OCI-LY3 (cell line): ENCODE measurements at regions not wholly inside any gene's neighbourhood (a gene's known extent, or its start where the extent isn't known, plus 50 kb on each side); places are given as distances from the start of the nearest gene placed in this dataset.

ENCODE experiments used
- H2AFZ ChIP-seq: fragments of 200-600, 300-600 bp; shearing (Covaris generic); 2 replicates; pipeline ENCODE4 v1.6.0; 2014; ENCODE audit warnings: antibody characterized with exemption, low read depth, low read length
- H3K27ac ChIP-seq: fragments of 200-600, 300-600 bp; sonication (generic); 2 replicates; pipeline ENCODE4 v1.5.1; 2014; ENCODE audit warnings: mild to moderate bottlenecking, low read length, moderate library complexity, mixed read lengths
- H3K27me3 ChIP-seq: fragments of 200-600, 300-600 bp; sonication (generic); 2 replicates; pipeline ENCODE4 v1.6.1; 2014; ENCODE audit warnings: low read depth, low read length, mixed read lengths
- H3K36me3 ChIP-seq: fragments of 200-600, 300-600 bp; sonication (generic); replicated peaks from 2 replicates; pipeline ENCODE3; 2014; ENCODE audit warnings: low read depth, low read length, mixed read lengths
- H3K4me1 ChIP-seq: fragments of 300-600, 200-600 bp; sonication (generic); 2 replicates; pipeline ENCODE4 v1.6.1; 2014; ENCODE audit warnings: low read length, mixed read lengths
- H3K4me2 ChIP-seq: fragments of 200-600, 300-600 bp; sonication (generic); 2 replicates; pipeline ENCODE4 v1.6.1; 2014; ENCODE audit warnings: low read length, mixed read lengths
- H3K4me3 ChIP-seq: fragments of 300-600, 200-600 bp; sonication (generic); 2 replicates; pipeline ENCODE4 v1.5.1; 2014; ENCODE audit warnings: antibody characterized with exemption, mild to moderate bottlenecking, low read length, moderate library complexity
- H3K79me2 ChIP-seq: fragments of 300-600, 200-600 bp; shearing (Covaris generic); 2 replicates; pipeline ENCODE4 v1.6.1; 2014; ENCODE audit warnings: mild to moderate bottlenecking, low read length, mixed read lengths
- H3K9ac ChIP-seq: fragments of 300-600, 200-600 bp; shearing (Covaris generic); 2 replicates; pipeline ENCODE4 v1.6.0; 2014; ENCODE audit warnings: mild to moderate bottlenecking, low read length, moderate library complexity
- H3K9me3 ChIP-seq: fragments of 200-600, 300-600 bp; shearing (Covaris generic); 2 replicates; pipeline ENCODE4 v1.6.1; 2014; ENCODE audit warnings: low read length, mixed read lengths; ENCODE audit not compliant: insufficient read depth
- H4K20me1 ChIP-seq: fragments of 200-600, 300-600 bp; sonication (generic); 2 replicates; pipeline ENCODE4 v1.6.1; 2016; ENCODE audit warnings: low read length, mixed read lengths; ENCODE audit not compliant: insufficient read depth
- EZH2phosphoT487 ChIP-seq: fragments of 200-600 bp; shearing (Covaris generic); IDR thresholded peaks from 2 replicates; pipeline ENCODE4 v1.6.1; 2018; ENCODE audit warnings: antibody characterized with exemption, mixed run types, low read depth
- TF ChIP-seq, protein P1 (sequence below): fragments of 200-600, 300-600 bp; sonication (generic); IDR thresholded peaks from 2 replicates; pipeline ENCODE4 v1.5.1; 2014; ENCODE audit warnings: antibody characterized with exemption, low read length, low read depth

DNA sequence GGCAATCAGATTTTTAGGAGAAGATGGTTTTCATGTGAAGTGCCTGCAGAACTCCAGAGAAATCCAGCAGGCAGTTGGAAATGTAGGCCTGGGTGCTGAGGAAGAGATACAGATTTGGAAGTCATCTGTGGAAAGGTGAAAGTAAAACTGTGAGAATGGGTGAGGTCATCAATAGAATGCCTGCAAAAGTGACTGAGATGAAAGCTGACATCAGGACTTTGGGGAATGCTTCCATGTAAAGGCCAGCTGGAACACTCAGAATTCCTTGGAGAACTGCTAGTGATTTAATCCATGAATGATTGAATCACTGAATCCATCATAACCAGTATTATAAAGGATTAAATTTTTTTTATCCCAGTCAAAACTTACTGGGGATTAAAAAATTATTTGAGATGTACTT, 124.5 kb upstream of the GIMD1 start:
- no peak overlapping the region for H3K9ac ChIP-seq
- no peaks in the 10 kb centered on the region for H3K79me2 ChIP-seq
- H4K20me1 ChIP-seq, result no peaks in the 10 kb centered on the region
- H3K27ac ChIP-seq, result no peak overlapping the region
- no peak overlapping the region for H2AFZ ChIP-seq
- H3K4me3 ChIP-seq, result no peak overlapping the region
- H3K4me1 ChIP-seq, result no peaks in the 10 kb centered on the region
- H3K27me3 ChIP-seq, result no peaks in the 10 kb centered on the region
- no peaks in the 10 kb centered on the region for H3K9me3 ChIP-seq
- H3K36me3 ChIP-seq, result no peaks in the 10 kb centered on the region
- TF ChIP-seq, protein P1, sequence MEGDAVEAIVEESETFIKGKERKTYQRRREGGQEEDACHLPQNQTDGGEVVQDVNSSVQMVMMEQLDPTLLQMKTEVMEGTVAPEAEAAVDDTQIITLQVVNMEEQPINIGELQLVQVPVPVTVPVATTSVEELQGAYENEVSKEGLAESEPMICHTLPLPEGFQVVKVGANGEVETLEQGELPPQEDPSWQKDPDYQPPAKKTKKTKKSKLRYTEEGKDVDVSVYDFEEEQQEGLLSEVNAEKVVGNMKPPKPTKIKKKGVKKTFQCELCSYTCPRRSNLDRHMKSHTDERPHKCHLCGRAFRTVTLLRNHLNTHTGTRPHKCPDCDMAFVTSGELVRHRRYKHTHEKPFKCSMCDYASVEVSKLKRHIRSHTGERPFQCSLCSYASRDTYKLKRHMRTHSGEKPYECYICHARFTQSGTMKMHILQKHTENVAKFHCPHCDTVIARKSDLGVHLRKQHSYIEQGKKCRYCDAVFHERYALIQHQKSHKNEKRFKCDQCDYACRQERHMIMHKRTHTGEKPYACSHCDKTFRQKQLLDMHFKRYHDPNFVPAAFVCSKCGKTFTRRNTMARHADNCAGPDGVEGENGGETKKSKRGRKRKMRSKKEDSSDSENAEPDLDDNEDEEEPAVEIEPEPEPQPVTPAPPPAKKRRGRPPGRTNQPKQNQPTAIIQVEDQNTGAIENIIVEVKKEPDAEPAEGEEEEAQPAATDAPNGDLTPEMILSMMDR, result no peak
- TF ChIP-seq EZH2phosphoT487, result no peak
- H3K4me2 ChIP-seq, result no peak overlapping the region

DNA sequence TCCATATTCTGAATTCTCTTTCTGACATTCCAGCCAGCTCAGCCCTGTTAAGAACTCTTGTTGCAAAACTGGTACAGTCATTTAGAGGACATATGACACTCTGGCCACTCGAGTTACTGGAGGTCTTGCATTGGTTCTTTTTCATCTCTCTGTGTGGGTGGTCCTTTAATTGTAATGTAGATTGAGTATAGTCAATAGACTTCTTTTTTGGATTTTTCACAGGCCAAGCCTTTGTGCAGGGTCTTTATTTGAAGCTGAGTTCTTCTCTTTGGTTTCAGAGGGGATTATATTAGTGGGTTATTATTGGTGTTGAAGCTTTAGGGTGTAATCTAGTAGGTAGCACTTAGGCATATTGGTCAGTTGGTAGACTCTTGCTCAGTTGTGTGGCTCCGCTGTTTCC, 118.0 kb upstream of the GIMD1 start:
- Histone ChIP-seq H3K79me2 (no peaks in the 10 kb centered on the region), H3K27ac (no peak overlapping the region), H3K4me1 (no peaks in the 10 kb centered on the region), H3K36me3 (no peaks in the 10 kb centered on the region), H2AFZ (no peak overlapping the region), H3K9ac (no peak overlapping the region), H3K4me2 (no peak overlapping the region), H3K4me3 (no peak overlapping the region), H3K27me3 (no peaks in the 10 kb centered on the region), H4K20me1 (no peaks in the 10 kb centered on the region), H3K9me3 (no peaks in the 10 kb centered on the region)
- no peak for TF ChIP-seq EZH2phosphoT487
- TF ChIP-seq, protein P1, result no peak

DNA sequence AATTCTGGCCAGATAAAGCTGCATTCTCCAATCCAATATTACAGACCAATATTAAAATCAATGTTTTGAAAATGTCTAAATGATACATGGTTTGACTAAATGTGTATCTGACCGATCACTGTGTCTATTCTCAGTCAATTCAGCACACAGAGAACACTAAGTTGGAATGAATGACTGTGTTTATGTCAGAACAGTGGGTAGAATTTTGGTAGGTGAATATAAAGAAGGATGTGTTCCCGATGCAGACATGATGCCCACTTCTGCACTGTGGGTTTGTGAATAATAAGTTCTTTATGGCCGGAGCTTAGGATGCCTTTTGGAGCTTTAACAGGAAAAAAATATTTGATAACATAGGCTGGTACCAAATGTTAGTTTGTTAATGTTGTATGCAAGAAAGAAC, 113.2 kb upstream of the GIMD1 start:
- no peak overlapping the region for H3K4me2 ChIP-seq
- no peaks in the 10 kb centered on the region for H3K9me3 ChIP-seq
- no peak overlapping the region for H2AFZ ChIP-seq
- no peaks in the 10 kb centered on the region for H3K36me3 ChIP-seq
- no peaks in the 10 kb centered on the region for H3K27me3 ChIP-seq
- no peak overlapping the region for H3K27ac ChIP-seq
- H3K4me3 ChIP-seq, result no peak overlapping the region
- H4K20me1 ChIP-seq, result no peaks in the 10 kb centered on the region
- no peaks in the 10 kb centered on the region for H3K4me1 ChIP-seq
- no peak overlapping the region for H3K9ac ChIP-seq
- no peak for TF ChIP-seq EZH2phosphoT487
- TF ChIP-seq, protein P1, result no peak
- no peaks in the 10 kb centered on the region for H3K79me2 ChIP-seq

DNA sequence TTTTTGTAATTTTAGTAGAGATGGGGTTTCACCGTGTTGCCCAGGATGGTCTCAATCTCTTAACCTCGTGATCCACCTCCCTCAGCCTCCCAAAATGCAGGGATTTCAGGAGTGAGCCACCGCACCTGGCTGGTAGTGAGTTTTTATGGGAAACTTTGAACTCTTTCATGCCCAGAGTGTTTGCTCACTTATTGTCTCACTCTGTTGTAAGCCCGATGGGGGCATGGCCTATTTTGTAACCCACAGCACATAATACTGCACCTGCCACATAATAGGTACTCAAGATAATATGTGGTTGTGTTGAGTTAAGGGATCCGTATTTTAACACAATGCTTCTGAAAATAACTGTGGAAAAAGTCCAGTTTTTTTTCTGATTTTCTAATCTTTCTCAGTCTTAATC, 109.6 kb upstream of the GIMD1 start:
- Histone ChIP-seq H3K27ac (no peak overlapping the region), H3K79me2 (no peaks in the 10 kb centered on the region), H2AFZ (no peak overlapping the region), H3K36me3 (no peaks in the 10 kb centered on the region), H3K9ac (no peak overlapping the region), H3K4me3 (no peak overlapping the region), H4K20me1 (no peaks in the 10 kb centered on the region), H3K4me2 (no peak overlapping the region), H3K4me1 (no peaks in the 10 kb centered on the region), H3K27me3 (no peaks in the 10 kb centered on the region), H3K9me3 (no peaks in the 10 kb centered on the region)
- no peak for TF ChIP-seq EZH2phosphoT487
- TF ChIP-seq, protein P1, result no peak
